ENCODE measurements at regions not wholly inside any gene's neighbourhood (a gene's known extent, or its start where the extent isn't known, plus 50 kb on each side); places are given as distances from the start of the nearest gene placed in this dataset.

DNA sequence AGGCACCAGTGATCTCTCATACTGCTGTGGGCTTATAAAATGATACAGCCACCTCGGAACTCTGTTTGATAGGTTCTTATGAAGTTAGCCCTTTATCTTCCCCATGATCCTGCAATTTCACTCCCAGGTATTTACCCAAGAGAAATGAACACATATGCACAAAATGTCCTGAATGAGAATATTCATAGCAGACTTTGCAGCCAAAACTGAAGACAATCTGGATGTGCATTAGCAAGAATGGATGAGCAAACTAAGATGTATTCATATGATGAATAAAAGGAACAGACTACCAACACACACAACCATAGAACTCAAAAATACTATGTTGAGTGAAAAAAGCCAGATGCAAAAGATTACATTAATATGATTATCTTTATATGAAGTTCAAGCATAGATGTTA lies 66.7 kb downstream of the KCNA5 start:
- H3K27ac ChIP-seq = no peak overlapping the region
- no peak for TF ChIP-seq ZFX (IDR thresholded peaks at IDR 0.05)
- TF ChIP-seq, protein P1, sequence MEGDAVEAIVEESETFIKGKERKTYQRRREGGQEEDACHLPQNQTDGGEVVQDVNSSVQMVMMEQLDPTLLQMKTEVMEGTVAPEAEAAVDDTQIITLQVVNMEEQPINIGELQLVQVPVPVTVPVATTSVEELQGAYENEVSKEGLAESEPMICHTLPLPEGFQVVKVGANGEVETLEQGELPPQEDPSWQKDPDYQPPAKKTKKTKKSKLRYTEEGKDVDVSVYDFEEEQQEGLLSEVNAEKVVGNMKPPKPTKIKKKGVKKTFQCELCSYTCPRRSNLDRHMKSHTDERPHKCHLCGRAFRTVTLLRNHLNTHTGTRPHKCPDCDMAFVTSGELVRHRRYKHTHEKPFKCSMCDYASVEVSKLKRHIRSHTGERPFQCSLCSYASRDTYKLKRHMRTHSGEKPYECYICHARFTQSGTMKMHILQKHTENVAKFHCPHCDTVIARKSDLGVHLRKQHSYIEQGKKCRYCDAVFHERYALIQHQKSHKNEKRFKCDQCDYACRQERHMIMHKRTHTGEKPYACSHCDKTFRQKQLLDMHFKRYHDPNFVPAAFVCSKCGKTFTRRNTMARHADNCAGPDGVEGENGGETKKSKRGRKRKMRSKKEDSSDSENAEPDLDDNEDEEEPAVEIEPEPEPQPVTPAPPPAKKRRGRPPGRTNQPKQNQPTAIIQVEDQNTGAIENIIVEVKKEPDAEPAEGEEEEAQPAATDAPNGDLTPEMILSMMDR (conservative IDR thresholded peaks at IDR 0.05) = no peak

DNA sequence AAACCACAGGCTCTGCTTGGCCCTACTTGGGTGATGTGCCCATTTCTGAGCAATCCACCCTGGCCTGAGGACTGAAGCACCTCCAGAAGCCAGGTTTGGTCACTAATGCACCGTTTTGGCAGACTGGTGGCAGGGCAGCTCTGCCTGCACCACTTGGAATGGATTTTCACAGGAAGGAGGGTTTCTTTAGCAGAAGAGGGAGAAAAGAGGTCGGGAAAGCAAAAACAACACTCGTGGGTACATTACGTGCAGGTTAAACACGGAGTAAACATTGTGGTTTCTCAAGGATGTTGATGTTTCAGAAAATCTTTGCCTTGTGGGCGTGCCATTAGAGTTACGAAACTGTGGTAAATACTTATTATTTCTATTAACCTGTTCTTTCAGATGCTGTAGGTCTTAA lies 70.8 kb downstream of the KCNA5 start:
- no peak for TF ChIP-seq ZFX (IDR thresholded peaks at IDR 0.05)
- TF ChIP-seq, protein P1 (conservative IDR thresholded peaks at IDR 0.05) = no peak
- no peak overlapping the region for H3K27ac ChIP-seq

DNA sequence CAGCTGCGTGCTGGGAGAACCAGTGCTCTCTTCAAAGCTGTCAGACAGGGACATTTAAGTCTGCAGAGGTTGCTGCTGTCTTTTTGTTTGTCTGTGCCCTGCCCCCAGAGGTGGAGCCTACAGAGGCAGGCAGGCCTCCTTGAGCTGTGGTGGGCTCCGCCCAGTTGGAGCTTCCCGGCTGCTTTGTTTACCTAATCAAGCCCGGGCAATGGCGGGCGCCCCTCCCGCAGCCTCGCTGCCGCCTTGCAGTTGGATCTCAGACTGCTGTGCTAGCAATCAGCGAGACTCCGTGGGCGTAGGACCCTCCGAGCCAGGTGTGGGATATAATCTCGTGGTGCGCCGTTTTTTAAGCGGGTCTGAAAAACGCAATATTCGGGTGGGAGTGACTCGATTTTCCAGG lies 78.1 kb downstream of the KCNA5 start:
- peak overlapping the region; percentile 83 for H3K27ac ChIP-seq

DNA sequence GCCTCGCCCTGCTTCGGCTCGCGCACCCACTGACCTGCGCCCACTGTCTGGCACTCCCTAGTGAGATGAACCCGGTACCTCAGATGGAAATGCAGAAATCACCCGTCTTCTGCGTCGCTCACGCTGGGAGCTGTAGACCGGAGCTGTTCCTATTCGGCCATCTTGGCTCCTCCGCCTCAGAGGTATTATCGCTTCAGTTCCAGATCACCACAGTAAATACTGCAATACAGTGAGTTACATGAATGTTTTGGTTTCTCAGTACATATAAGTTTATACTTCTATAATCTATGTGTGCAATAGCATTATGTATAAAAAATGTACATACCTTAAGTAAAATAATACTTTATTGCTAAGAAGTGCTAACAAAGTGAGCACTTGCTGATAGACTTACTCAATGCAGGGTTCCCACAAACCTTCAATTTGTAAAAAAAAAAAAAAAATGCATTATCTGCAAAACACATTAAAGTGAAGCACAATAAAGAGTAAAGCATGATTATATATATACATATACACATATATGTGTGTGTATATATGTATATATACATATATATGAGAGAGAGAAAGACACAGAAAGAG lies 78.7 kb downstream of the KCNA5 start:
- H3K27ac ChIP-seq = peak overlapping the region; percentile 83

DNA sequence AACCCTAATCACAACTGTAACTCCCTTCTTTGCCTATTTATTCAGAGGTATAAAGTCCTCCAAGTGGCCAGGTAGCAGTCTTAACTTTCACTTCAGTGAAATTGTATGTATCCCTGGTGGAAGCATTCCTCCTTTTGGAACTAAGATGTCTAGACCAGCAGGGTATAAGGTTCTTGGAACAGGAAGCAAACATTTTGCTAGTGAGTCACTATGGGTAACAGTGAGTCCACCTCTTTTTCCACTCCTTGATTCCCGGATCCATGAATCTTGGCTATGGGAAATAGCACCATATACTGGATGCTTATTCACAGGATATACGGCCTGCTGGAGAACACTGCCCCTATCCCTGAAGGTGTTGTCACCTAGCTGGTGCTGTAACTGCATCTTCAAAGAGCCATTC lies 80.2 kb downstream of the KCNA5 start:
- no peak for TF ChIP-seq ZFX (IDR thresholded peaks at IDR 0.05)
- TF ChIP-seq, protein P1 (conservative IDR thresholded peaks at IDR 0.05) = no peak
- no peak overlapping the region for H3K27ac ChIP-seq

DNA sequence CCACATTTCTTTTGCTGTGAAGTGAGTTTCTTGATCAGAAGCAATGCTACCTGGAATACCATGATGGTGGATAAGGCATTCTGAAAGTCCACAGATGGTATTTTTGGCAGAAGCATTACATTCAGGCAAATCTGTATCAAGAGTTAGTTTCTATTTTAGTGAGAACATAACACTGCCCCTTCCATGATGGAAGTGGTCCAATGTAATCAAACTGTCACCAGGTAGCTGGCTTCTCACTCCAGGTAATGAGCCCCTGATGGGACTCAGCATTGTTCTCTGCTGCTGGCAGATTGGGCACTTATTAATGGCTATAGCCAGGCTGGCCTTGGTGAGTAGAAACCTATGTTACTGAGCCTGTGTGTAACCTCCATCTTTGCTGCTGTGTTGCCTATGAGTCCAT lies 80.7 kb downstream of the KCNA5 start:
- H3K27ac ChIP-seq = no peak overlapping the region
- TF ChIP-seq ZFX (IDR thresholded peaks at IDR 0.05) = no peak
- TF ChIP-seq, protein P1 (conservative IDR thresholded peaks at IDR 0.05) = no peak

DNA sequence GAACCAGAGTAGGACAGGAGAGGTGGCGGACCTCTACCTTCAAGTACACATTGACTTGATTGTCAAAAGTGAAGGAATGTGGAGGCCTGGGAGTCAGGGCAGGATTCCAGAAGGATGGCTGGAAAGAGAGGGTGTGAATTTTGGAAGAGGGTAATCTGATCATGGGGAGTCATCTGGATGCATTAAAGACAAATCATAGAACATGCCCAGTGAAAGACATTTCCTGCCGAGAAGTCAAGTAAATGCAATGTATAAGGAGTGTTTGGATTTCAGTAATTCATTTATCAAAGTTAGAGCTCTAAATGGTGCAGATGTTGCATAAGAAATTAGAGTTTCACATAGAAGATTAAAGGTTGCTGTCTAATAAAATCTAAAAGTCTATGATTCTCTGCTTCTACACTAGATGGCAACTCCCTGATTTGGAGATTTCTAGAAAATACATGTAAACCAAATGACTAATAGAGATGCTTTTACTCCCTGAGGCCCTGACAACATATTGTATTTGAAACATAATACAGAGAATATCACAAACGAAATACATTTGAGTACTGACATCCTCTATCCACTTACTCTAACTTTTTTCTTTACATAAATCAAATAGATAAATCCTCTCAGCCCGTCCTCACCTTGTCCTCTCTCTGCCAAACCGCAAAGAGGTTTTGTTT lies 91.3 kb downstream of the KCNA5 start:
- no peak for TF ChIP-seq ZFX (IDR thresholded peaks at IDR 0.05)
- TF ChIP-seq, protein P1 (conservative IDR thresholded peaks at IDR 0.05) = no peak
- no peak overlapping the region for H3K27ac ChIP-seq

DNA sequence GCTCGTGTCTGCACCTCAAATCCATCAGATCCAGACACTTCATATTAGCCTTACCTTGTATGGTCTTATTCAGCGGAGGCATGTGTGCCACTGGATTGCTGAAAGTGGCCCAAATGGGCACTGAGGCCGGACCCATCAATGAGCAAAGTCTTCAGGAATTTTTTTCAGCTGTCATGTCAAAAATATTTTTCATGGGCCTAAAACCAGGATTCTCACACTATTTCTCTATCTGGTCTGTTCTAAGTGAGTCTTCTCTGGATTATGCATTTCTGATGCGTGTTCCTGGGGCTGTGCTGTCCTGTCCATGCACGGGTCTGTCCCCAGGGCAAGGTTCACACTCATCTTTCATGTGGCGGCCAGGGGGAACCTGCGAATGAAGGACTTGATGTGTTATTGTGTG lies 94.6 kb downstream of the KCNA5 start:
- TF ChIP-seq, protein P1 (conservative IDR thresholded peaks at IDR 0.05) = no peak
- TF ChIP-seq ZFX (IDR thresholded peaks at IDR 0.05) = no peak
- no peak overlapping the region for H3K27ac ChIP-seq

All from C4-2B (cell line).